Trophoblast cell (in vitro differentiated cells and primary cell): ENCODE measurements at regions not wholly inside any gene's neighbourhood (a gene's known extent, or its start where the extent isn't known, plus 50 kb on each side); places are given as distances from the start of the nearest gene placed in this dataset.

Experiments
- DNase-seq, 2 donors: peaks; one replicate each; pipeline ENCODE4 v3.0.0-alpha.2; 2016
- H2AFZ ChIP-seq: 2 replicates; pipeline ENCODE4 v1.6.1; 2013; ENCODE audit warnings: low read length, moderate library complexity, mild to moderate bottlenecking; ENCODE audit not compliant: insufficient read depth, poor library complexity
- H2AK5ac ChIP-seq: 2 replicates; pipeline ENCODE4 v1.6.1; 2013; ENCODE audit warnings: mild to moderate bottlenecking, low read length
- H2BK120ac ChIP-seq: 2 replicates; pipeline ENCODE4 v1.6.1; 2013; ENCODE audit warnings: low read length, mild to moderate bottlenecking, moderate library complexity; ENCODE audit not compliant: insufficient read depth, poor library complexity
- H2BK12ac ChIP-seq: 2 replicates; pipeline ENCODE4 v1.6.1; 2013; ENCODE audit warnings: mild to moderate bottlenecking, low read length, moderate library complexity
- H2BK5ac ChIP-seq: 2 replicates; pipeline ENCODE4 v1.6.1; 2013; ENCODE audit warnings: low read length, low read depth, moderate library complexity, mild to moderate bottlenecking; ENCODE audit not compliant: poor library complexity
- H3K14ac ChIP-seq: 2 replicates; pipeline ENCODE4 v1.6.1; 2013; ENCODE audit warnings: mild to moderate bottlenecking, low read length
- H3K18ac ChIP-seq: 2 replicates; pipeline ENCODE4 v1.6.1; 2013; ENCODE audit warnings: mild to moderate bottlenecking, low read length
- H3K23ac ChIP-seq: 2 replicates; pipeline ENCODE4 v1.6.1; 2013; ENCODE audit warnings: low read length
- H3K27ac ChIP-seq: 2 replicates; pipeline ENCODE4 v1.5.1; 2013; ENCODE audit warnings: low read depth, mild to moderate bottlenecking, inconsistent platforms, low read length, moderate library complexity
- H3K27me3 ChIP-seq: 2 replicates; pipeline ENCODE4 v1.6.1; 2013; ENCODE audit warnings: inconsistent platforms, mild to moderate bottlenecking, low read length, moderate library complexity; ENCODE audit not compliant: insufficient read depth
- H3K36me3 ChIP-seq, 2 experiments: 1 replicate in 1 of 2; 2 replicates in 1 of 2; pipeline ENCODE4 v1.6.1; 2013; ENCODE audit warnings: low read length in 2 of 2, mild to moderate bottlenecking in 2 of 2, moderate library complexity in 1 of 2; ENCODE audit not compliant: insufficient read depth in 2 of 2, control insufficient read depth in 1 of 2
- H3K4ac ChIP-seq: 2 replicates; pipeline ENCODE4 v1.6.1; 2013; ENCODE audit warnings: low read depth, mild to moderate bottlenecking, low read length, moderate library complexity
- H3K4me1 ChIP-seq, 2 experiments: 1 replicate in 1 of 2; 2 replicates in 1 of 2; pipeline ENCODE4 v1.6.1; 2013; ENCODE audit warnings: low read length in 2 of 2, mild to moderate bottlenecking in 2 of 2, moderate library complexity in 1 of 2; ENCODE audit not compliant: insufficient read depth in 2 of 2, control insufficient read depth in 1 of 2
- H3K4me2 ChIP-seq: 2 replicates; pipeline ENCODE4 v1.6.1; 2013; ENCODE audit warnings: inconsistent platforms, mild to moderate bottlenecking, low read length, moderate library complexity
- H3K4me3 ChIP-seq: 2 replicates; pipeline ENCODE4 v1.5.1; 2013; ENCODE audit warnings: mild to moderate bottlenecking, low read depth, low read length, inconsistent platforms
- H3K79me1 ChIP-seq: one replicate; pipeline ENCODE4 v1.6.1; 2013; ENCODE audit warnings: low read length
- H3K79me2 ChIP-seq: 2 replicates; pipeline ENCODE4 v1.6.1; 2013; ENCODE audit warnings: low read length, mild to moderate bottlenecking; ENCODE audit not compliant: control insufficient read depth, insufficient read depth, poor library complexity
- H3K9ac ChIP-seq: 2 replicates; pipeline ENCODE4 v1.6.1; 2013; ENCODE audit warnings: mild to moderate bottlenecking, low read length
- H3K9me3 ChIP-seq: 2 replicates; pipeline ENCODE4 v1.6.1; 2013; ENCODE audit warnings: low read depth, mild to moderate bottlenecking, control low read depth, inconsistent platforms, low read length; ENCODE audit not compliant: insufficient read depth
- H4K12ac ChIP-seq: 2 replicates; pipeline ENCODE4 v1.6.1; 2013; ENCODE audit warnings: low read depth, mild to moderate bottlenecking, low read length, moderate library complexity
- H4K8ac ChIP-seq: 2 replicates; pipeline ENCODE4 v1.6.1; 2013; ENCODE audit warnings: low read depth, mild to moderate bottlenecking, low read length, moderate library complexity
- H4K91ac ChIP-seq: one replicate; pipeline ENCODE4 v1.6.1; 2013; ENCODE audit warnings: low read depth, mild to moderate bottlenecking, low read length, moderate library complexity
- WGBS: extraction: QIAGEN DNeasy Blood & Tissue Kit; methylation state at CpG from one replicate; pipeline ENCODE4 v1.1.7; 2013; ENCODE audit warnings: missing lambda C conversion rate; ENCODE audit not compliant: insufficient read length, insufficient coverage; ENCODE audit errors: extremely low coverage; 5-methylcytosine and 5-hydroxymethylcytosine counted together

GRCh38 chr11:70666311-70666710, 268.0 kb downstream of the CTTN start:
- H3K27ac ChIP-seq, result no peak overlapping the region
- H2AFZ ChIP-seq, result no peak overlapping the region
- no peaks in the 10 kb centered on the region for H3K79me2 ChIP-seq
- H2AK5ac ChIP-seq, result no peak overlapping the region
- no peak overlapping the region for H3K23ac ChIP-seq
- H3K4me1 ChIP-seq, result peaks cover 11 to 18% of the 10 kb centered on the region in 2 experiments
- no peak overlapping the region for H3K4me2 ChIP-seq
- no peak overlapping the region for H3K4me3 ChIP-seq
- H4K91ac ChIP-seq, result no peak overlapping the region
- H2BK5ac ChIP-seq, result no peak overlapping the region
- no peak overlapping the region for H4K12ac ChIP-seq
- no peak overlapping the region for H3K18ac ChIP-seq
- H3K9me3 ChIP-seq, result no peaks in the 10 kb centered on the region
- DNase-seq, result no peak
- H3K79me1 ChIP-seq, result no peaks in the 10 kb centered on the region
- peaks cover 12% of the 10 kb centered on the region for H3K27me3 ChIP-seq
- H2BK12ac ChIP-seq, result no peak overlapping the region
- no peak overlapping the region for H2BK120ac ChIP-seq
- H3K4ac ChIP-seq, result no peak overlapping the region
- no peak overlapping the region for H3K9ac ChIP-seq
- no CpG with 5 or more reads among the region's 8 CpGs for WGBS
- H4K8ac ChIP-seq, result no peak overlapping the region
- no peak overlapping the region for H3K14ac ChIP-seq
- H3K36me3 ChIP-seq, result no peaks in the 10 kb centered on the region

DNA sequence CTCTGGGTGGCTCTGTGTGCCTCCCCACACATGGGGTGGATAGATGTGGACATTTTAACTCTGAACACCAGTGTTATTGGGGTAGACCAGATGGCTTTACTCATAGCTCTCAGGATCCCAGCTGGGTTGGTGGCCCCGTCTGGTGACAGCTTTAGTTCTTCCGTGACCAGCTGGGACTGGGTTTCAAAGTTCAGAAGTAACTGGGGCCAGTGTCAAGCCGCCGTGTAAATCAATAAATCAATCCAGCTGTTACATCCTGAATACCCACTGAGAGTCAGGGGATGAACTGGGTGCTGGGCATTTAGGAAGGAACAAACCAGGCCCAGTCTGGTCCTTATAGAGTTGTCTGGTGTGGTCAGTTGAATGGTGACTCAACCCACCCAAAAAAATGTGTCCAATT, 269.4 kb downstream of the CTTN start:
- Histone ChIP-seq H3K79me1 (no peaks in the 10 kb centered on the region), H3K18ac (no peak overlapping the region), H4K8ac (no peak overlapping the region), H3K27ac (no peak overlapping the region), H3K36me3 (no peaks in the 10 kb centered on the region), H3K14ac (no peak overlapping the region), H2BK12ac (no peak overlapping the region), H3K4me2 (no peak overlapping the region), H4K91ac (no peak overlapping the region), H4K12ac (no peak overlapping the region), H3K27me3 (peaks cover 5% of the 10 kb centered on the region), H2BK5ac (no peak overlapping the region), H3K9me3 (no peaks in the 10 kb centered on the region), H3K4ac (no peak overlapping the region), H2BK120ac (no peak overlapping the region), H3K79me2 (no peaks in the 10 kb centered on the region), H2AFZ (no peak overlapping the region), H2AK5ac (no peak overlapping the region), H3K4me1 (peaks cover 3 to 7% of the 10 kb centered on the region in 2 experiments), H3K23ac (no peak overlapping the region), H3K4me3 (no peak overlapping the region), H3K9ac (no peak overlapping the region)
- DNase-seq, result no peak
- no CpG with 5 or more reads among the region's 4 CpGs for WGBS

- WGBS, result no CpG with 5 or more reads among the region's 23 CpGs
- no peak overlapping the region for H4K91ac ChIP-seq
- H2BK12ac ChIP-seq, result no peak overlapping the region
- no peaks in the 10 kb centered on the region for H3K36me3 ChIP-seq
- no peaks in the 10 kb centered on the region for H3K79me1 ChIP-seq
- H3K9me3 ChIP-seq, result no peaks in the 10 kb centered on the region
- DNase-seq, result no peak
- no peak overlapping the region for H4K8ac ChIP-seq
- no peak overlapping the region for H3K23ac ChIP-seq
- peak overlapping the region; percentile 1 for H3K4me3 ChIP-seq
- no peak overlapping the region for H3K9ac ChIP-seq
- no peak overlapping the region for H2AFZ ChIP-seq
- H2BK5ac ChIP-seq, result no peak overlapping the region
- H3K79me2 ChIP-seq, result no peaks in the 10 kb centered on the region
- no peak overlapping the region for H2BK120ac ChIP-seq
- H3K4ac ChIP-seq, result no peak overlapping the region
- H3K4me2 ChIP-seq, result no peak overlapping the region
- no peak overlapping the region for H4K12ac ChIP-seq
- no peak overlapping the region for H3K27ac ChIP-seq
- no peak overlapping the region for H2AK5ac ChIP-seq
- H3K14ac ChIP-seq, result no peak overlapping the region
- H3K18ac ChIP-seq, result no peak overlapping the region
- peaks cover 0 to under 1% of the 10 kb centered on the region in 2 experiments for H3K4me1 ChIP-seq
- no peaks in the 10 kb centered on the region for H3K27me3 ChIP-seq
Observed at GRCh38 chr11:70668204-70669202, 270.2 kb downstream of the CTTN start.

DNA sequence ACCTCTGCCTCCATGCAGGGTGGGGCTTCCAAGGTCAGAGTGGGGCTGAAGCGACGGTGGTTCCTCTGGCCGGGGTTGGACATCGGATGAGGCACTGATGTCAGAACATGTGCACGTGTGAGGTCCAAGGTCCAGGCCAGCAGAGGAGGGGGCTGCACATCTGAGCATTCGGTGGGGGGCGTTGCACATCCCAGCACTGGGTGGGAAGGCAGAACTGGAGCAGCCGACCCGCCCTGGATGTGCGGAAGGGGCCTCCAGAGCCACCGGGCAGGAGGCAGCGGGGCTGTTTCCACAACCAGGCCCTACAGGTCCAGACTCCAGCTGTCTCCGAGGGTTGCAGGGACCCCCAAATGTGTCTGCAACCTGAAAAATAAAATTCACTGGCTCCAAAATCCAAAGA, 271.0 kb downstream of the CTTN start:
- no peak overlapping the region for H3K18ac ChIP-seq
- H4K91ac ChIP-seq, result no peak overlapping the region
- H2BK5ac ChIP-seq, result no peak overlapping the region
- no peak overlapping the region for H3K27ac ChIP-seq
- H2BK120ac ChIP-seq, result no peak overlapping the region
- H3K36me3 ChIP-seq, result no peaks in the 10 kb centered on the region
- H3K79me1 ChIP-seq, result no peaks in the 10 kb centered on the region
- no peak overlapping the region for H3K4ac ChIP-seq
- H3K27me3 ChIP-seq, result no peaks in the 10 kb centered on the region
- H4K12ac ChIP-seq, result no peak overlapping the region
- H2AK5ac ChIP-seq, result no peak overlapping the region
- H3K9me3 ChIP-seq, result no peaks in the 10 kb centered on the region
- H3K9ac ChIP-seq, result no peak overlapping the region
- no CpG with 5 or more reads among the region's 13 CpGs for WGBS
- no peak overlapping the region for H3K4me3 ChIP-seq
- no peaks in the 10 kb centered on the region for H3K4me1 ChIP-seq
- no peak overlapping the region for H3K4me2 ChIP-seq
- H2BK12ac ChIP-seq, result no peak overlapping the region
- no peak overlapping the region for H3K23ac ChIP-seq
- H4K8ac ChIP-seq, result no peak overlapping the region
- no peak overlapping the region for H2AFZ ChIP-seq
- no peak for DNase-seq
- no peaks in the 10 kb centered on the region for H3K79me2 ChIP-seq
- H3K14ac ChIP-seq, result no peak overlapping the region
